Spinal cord (tissue), 9 donors: ENCODE measurements at regions not wholly inside any gene's neighbourhood (a gene's known extent, or its start where the extent isn't known, plus 50 kb on each side); places are given as distances from the start of the nearest gene placed in this dataset.
"Not testable (repeated sequence)": the region's sequence is repeated elsewhere in the genome, so short reads cannot be mapped to it uniquely, and the experiment has no call there.

Experiments used
- DNase-seq, 6 donors: peaks; one replicate each; pipeline versions ENCODE4 v3.0.0 to v3.0.0-alpha.2; 2013 to 2015; ENCODE audit warnings: low spot score in 6 of 6, low read depth in 4 of 6
- H3K27ac ChIP-seq: one replicate; pipeline ENCODE4 v1.5.1; 2013; ENCODE audit warnings: low read depth, low read length, control low read depth
- H3K27me3 ChIP-seq: one replicate; pipeline ENCODE4 v1.6.1; 2013; ENCODE audit warnings: low read length; ENCODE audit not compliant: control insufficient read depth, insufficient read depth
- H3K36me3 ChIP-seq: one replicate; pipeline ENCODE4 v1.6.1; 2013; ENCODE audit warnings: low read length; ENCODE audit not compliant: control insufficient read depth, insufficient read depth
- H3K4me1 ChIP-seq: one replicate; pipeline ENCODE4 v1.6.1; 2013; ENCODE audit warnings: low read length; ENCODE audit not compliant: control insufficient read depth, insufficient read depth
- H3K4me3 ChIP-seq: one replicate; pipeline ENCODE4 v1.5.1; 2013; ENCODE audit warnings: low read depth, low read length, control low read depth
- H3K9me3 ChIP-seq: one replicate; pipeline ENCODE4 v1.6.1; 2013; ENCODE audit warnings: low read length; ENCODE audit not compliant: control insufficient read depth, insufficient read depth
- WGBS: methylation state at CpG from one replicate; pipeline ENCODE4 v1.1.5; 2013; ENCODE audit warnings: missing lambda C conversion rate; ENCODE audit not compliant: insufficient coverage; 5-methylcytosine and 5-hydroxymethylcytosine counted together
- donor health status: healthy.

DNA sequence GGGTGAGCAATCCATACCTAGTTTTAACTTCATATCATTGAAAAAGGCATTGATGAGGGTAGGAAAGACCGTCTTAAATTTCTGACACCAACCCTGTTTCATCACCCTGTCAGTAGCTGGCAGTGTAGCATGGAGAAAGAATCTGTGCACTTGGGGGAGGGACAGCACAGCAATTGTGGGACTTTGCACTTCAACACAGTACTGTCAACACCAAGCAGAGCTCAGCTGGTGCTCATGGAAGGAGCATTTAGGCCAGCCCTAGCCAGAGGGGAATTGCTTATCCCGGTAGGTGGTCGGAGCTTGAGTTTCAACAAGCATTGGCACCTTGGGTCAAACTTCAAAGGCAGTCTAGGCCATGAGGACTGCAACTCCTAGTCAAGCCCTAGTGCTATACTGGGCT lies 281.6 kb upstream of the TGIF2LY start:
- not testable (repeated sequence) for H3K36me3 ChIP-seq, H3K4me3 ChIP-seq, DNase-seq, H3K27me3 ChIP-seq, H3K4me1 ChIP-seq, H3K27ac ChIP-seq, H3K9me3 ChIP-seq
- WGBS: no CpG with 5 or more reads among the region's 3 CpGs

DNA sequence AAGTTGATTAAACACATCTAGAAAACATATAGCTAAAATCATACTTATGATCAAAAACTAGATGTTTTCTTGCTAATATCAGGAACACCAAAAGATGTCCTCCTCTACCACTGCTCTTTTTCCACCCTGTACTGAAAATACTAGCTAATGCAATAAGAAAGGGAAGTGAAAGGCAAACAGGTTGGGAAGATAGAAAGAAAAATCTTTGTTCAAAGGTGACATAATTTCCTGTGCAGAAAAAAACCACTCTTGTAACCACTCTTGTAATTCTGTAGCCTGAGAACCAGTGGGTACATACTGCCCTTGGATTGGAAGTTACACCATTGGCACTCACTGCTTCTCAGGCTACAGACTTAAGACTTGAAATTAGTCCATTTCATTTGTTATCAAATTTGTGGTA lies 258.9 kb upstream of the TGIF2LY start:
- H3K4me3 ChIP-seq: not testable (repeated sequence)

DNA sequence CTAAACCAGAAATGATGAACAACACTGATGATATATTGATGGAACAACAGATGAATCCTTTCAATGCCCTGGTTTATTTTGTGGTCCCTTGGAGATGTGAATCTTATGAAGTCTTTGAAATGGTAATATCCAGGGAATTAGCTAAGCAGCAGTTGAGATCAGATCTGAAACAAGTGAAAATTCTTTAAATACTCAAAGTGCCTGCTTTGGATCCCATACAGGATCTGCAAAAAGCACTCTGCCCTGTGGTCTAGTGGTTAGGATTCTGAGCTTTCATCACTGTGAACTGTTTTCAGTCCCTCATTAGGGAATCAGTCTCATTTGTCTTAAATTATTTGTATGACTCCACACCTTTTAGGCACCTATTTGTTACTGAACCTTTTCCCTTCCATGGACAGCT lies 211.3 kb upstream of the TGIF2LY start:
- H3K9me3 ChIP-seq, H3K27me3 ChIP-seq, H3K4me3 ChIP-seq, H3K27ac ChIP-seq, DNase-seq, H3K36me3 ChIP-seq, H3K4me1 ChIP-seq: not testable (repeated sequence)

More for the DNA sequence above, 258.9 kb upstream of the TGIF2LY start:
- H3K4me1 ChIP-seq, H3K27ac ChIP-seq, H3K36me3 ChIP-seq, H3K9me3 ChIP-seq, DNase-seq, H3K27me3 ChIP-seq: not testable (repeated sequence)

DNA sequence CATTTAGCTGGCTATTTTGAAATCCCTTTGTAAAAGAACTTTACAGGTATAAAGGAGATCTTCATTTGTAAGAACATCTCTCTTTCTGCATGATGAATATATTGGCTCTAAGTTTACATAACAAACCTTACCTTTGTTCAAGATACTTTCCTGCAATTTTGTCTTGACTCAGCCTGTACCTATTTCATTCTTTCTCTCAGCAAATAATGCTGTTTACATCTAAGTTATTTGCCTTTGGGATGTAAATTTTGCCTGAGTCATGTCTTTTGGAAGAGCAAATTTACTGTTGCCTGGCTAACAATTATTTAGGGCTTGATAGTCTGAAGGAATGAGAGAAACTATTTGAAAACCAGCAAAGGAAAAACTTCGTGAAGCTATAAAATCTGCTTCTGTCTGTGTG lies 210.4 kb upstream of the TGIF2LY start:
- not testable (repeated sequence) for H3K4me1 ChIP-seq, H3K9me3 ChIP-seq, H3K36me3 ChIP-seq, H3K4me3 ChIP-seq, H3K27ac ChIP-seq, DNase-seq, H3K27me3 ChIP-seq
- WGBS: no CpG with 5 or more reads among the region's 1 CpG

DNA sequence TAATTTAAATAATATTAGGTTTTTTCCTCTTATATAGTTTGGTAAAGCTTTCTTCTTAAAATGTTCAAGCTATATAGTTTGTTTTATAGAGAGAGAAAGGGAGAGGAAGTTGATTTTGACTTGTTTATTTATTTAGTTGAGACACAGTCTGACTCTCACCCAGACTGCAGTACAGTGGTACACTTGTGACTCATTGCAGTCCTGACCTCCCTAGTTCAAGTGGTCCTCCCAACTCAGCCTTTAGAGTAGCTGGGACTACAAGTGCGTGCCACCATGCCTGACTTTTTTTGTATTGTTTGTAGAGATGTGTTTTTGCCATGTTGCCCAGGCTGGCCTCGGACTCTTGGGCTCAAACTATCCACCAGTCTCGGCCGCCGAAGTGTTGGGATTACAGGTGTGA lies 187.4 kb upstream of the TGIF2LY start:
- no CpG with 5 or more reads among the region's 5 CpGs for WGBS
- not testable (repeated sequence) for H3K27ac ChIP-seq, H3K4me1 ChIP-seq, H3K27me3 ChIP-seq, H3K9me3 ChIP-seq, DNase-seq, H3K36me3 ChIP-seq, H3K4me3 ChIP-seq

DNA sequence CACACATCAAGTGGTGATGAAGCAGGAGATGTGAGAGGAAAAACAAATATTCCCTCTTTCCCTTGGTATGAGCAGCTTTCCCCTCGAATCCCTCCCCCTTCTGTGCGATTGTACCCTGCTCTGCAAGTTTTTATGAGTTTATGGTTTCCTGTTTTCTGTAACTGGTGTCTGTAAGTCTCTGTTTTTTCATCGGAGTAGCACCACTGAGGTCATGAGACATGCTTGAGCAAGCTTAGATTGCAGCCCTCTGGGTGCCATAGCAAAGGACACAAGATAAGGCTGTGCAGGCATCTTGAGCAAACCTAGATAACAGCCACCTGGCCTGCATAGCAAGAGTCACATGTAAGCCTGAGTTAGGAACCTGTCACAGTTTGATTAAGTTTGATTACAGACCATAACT lies 174.6 kb upstream of the TGIF2LY start:
- not testable (repeated sequence) for H3K4me1 ChIP-seq, H3K27ac ChIP-seq, H3K36me3 ChIP-seq, DNase-seq, H3K9me3 ChIP-seq, H3K27me3 ChIP-seq, H3K4me3 ChIP-seq
- no CpG with 5 or more reads among the region's 3 CpGs for WGBS

DNA sequence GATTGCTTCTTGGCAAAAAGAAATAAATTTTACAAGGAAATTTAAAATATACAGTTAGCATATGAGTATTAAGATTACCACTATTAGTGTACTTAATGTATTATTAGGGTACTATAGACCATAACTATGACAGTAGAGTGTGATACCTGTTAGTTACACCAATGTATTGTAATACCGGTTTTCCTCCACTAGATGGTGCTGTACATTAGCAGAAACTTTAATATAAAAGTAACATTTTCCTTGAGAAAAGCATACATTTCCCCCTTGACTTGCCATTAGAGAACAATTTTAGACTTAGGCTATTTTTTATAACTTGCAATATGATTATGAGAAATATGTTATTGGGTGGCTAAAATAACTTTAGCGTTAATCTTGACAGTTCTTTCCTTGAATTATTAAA lies 173.3 kb upstream of the TGIF2LY start:
- peak in 1 of 6 donors; percentile 51 for DNase-seq
- not testable (repeated sequence) for H3K4me3 ChIP-seq, H3K9me3 ChIP-seq, H3K27ac ChIP-seq, H3K27me3 ChIP-seq, H3K36me3 ChIP-seq, H3K4me1 ChIP-seq
- no CpG with 5 or more reads among the region's 2 CpGs for WGBS

DNA sequence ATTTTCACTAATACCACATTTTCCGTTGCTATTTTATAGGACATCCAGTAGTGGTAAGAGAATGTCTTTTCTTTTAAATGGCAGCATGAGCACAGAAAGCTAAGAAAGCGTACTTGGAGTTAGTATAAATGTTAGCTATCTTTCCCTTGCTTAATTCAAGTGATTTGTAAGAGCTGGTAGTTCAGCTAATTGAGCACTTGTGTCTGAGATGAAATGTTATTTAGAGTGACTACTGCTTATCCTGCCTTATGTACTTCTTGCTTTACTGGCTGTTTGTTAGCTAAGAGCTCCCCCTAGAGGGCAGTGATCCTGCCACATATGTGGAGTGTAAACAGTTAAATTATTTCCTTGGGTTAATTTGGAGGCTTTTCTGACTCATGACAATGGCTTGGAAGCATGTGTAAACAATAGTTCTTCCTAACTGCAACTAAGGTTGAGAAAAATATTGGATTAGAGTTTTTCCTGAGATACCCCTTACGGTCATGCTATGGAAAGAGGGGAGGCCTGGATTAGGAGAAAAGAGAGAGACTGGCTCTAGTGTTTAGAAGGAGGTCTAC lies 171.9 kb upstream of the TGIF2LY start:
- H3K4me1 ChIP-seq, H3K27me3 ChIP-seq, H3K36me3 ChIP-seq, H3K9me3 ChIP-seq, DNase-seq, H3K4me3 ChIP-seq, H3K27ac ChIP-seq: not testable (repeated sequence)
- no CpG with 5 or more reads among the region's 3 CpGs for WGBS

DNA sequence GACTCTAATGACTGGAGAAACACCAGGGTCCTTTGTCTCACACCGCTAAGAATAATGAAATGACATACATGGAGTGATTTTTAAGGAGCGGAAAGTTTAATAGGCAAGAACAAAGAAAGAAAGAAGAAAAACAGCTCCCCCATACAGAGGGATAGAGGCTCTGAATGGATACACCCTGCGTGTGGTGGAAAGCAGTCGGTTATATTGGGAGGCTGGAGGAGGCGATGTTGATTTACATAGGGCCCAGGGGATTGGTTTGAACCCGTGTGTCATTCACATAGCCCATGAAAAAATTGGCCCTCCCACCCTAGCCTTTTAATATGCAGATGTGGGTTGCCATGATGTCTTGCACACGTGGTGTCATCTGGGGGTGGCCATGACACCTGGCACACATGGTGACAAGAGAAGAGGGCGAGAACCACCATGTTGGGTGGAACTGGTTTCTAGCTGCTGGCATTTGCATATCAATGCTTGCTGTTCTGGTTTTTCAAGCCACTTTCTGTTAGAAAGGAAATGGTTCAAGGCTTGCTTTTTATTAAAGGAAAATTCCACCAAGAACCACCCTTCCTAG lies 168.5 kb upstream of the TGIF2LY start:
- H3K27ac ChIP-seq, H3K9me3 ChIP-seq, H3K4me3 ChIP-seq, H3K36me3 ChIP-seq, H3K27me3 ChIP-seq, H3K4me1 ChIP-seq: not testable (repeated sequence)
- no CpG with 5 or more reads among the region's 8 CpGs for WGBS
- peak in 1 of 6 donors; percentile 2 for DNase-seq
